Epithelial cell of proximal tubule (primary cell): ENCODE measurements at regions not wholly inside any gene's neighbourhood (a gene's known extent, or its start where the extent isn't known, plus 50 kb on each side); places are given as distances from the start of the nearest gene placed in this dataset.

Experiments
- DNase-seq: peaks from one replicate; pipeline ENCODE4 v3.0.0-alpha.2; 2011; ENCODE audit warnings: low read depth
- H3K4me3 ChIP-seq: 2 replicates; pipeline ENCODE4 v1.5.1; 2011; ENCODE audit warnings: low read depth, mild to moderate bottlenecking, low read length
- CTCF ChIP-seq: conservative IDR thresholded peaks from 2 replicates; pipeline ENCODE4 v1.5.1; 2012; ENCODE audit warnings: low read depth, mild to moderate bottlenecking, low read length

DNA sequence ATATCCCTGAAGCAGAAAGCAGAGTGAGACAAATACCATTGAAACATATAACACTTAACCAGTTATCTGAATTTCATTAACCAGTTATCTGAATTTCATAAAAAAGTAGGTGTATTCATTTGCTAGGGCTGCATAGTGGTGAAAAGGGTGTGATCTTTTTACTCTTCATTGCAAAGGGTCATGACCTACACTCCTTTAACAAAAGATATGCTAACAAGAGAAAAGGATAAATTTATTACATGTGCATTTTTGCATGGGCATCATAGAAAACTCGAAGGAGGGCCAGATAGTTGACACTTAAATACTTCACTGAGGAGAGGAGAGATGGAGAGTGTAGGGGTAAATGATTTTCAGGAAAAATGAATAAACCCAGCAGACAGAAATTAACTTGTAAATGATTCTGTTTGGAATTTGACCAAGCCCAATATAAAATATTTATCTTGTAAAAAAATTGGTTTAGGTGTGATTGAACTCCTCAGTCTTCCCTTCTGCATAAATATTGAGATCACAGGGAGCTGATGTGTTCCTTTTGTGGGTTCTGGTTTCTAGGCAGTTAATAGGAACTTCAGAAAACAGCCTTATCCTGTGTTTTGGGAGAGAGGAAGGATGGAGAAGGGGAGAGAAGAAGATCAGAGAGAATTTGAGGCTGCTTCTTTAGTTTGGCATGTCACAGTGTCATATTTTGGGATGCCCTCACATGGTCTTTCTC lies 372.5 kb upstream of the SYT4 start:
- TF ChIP-seq CTCF = no peak
- H3K4me3 ChIP-seq = no peak overlapping the region
- no peak for DNase-seq

DNA sequence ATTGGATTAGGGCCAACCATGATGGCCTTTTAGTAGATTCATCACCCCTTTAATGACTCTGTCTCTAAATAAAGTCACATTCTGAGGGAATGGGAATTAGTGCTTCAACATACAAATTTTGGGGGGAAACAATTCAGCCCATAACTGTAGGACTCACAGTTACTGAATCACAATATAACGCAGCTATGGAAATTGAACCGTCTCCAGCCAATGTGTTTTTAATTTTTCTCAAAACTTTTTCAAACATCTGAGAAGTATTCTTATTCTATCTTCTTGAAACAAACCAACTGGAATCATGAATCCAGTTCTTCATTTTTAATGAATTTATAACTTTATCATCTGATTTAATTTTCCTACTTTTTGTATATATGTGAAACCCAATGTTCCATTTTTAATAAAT lies 373.1 kb upstream of the SYT4 start:
- no peak for DNase-seq
- TF ChIP-seq CTCF = no peak
- no peak overlapping the region for H3K4me3 ChIP-seq

DNA sequence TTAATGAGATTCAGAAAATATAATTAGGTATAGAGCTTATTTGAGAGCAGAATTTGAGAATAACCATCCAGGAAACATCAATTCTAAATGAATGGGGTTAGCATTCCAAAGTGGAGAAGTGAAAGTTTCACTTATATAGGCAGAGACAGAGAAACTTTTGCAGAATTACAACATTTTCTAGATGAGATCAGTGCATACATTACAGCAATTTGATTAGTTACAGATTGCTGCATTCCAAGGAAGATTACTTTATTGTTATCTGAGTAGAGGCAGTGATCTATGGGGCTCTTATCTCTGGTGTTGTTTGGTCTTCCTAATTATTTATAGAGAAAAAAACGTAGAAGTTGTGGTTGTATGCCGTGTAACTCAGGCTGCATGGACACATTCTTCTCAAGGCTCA lies 373.8 kb upstream of the SYT4 start:
- H3K4me3 ChIP-seq = no peak overlapping the region
- no peak for DNase-seq
- no peak for TF ChIP-seq CTCF

- no peak for TF ChIP-seq CTCF
- no peak for DNase-seq
- H3K4me3 ChIP-seq = no peak overlapping the region
Measured at GRCh38 chr18:43656547-43656946, 379.3 kb upstream of the SYT4 start.

- TF ChIP-seq CTCF = peak; percentile 73
- peak; percentile 51 for DNase-seq
- no peak overlapping the region for H3K4me3 ChIP-seq
Measured at GRCh38 chr18:43661570-43661969, 384.3 kb upstream of the SYT4 start.

DNA sequence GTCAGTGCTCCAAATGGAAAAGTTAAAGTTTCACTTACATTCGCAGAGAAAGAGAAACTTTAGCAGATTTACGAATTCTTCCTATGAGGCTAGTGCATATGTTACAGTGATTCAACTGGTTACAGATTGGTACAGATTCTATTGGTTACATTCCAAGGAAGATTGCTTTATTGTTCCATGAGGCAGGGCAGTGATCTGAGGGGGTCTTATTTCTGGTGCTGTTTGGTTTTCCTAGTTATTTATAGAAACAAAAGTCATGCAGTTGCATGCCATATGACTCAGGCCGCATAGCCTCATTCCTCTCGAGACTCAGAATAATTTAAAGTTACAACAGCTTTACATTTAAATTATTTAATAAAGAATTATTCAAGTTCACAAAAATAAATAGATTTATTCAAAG lies 385.4 kb upstream of the SYT4 start:
- no peak overlapping the region for H3K4me3 ChIP-seq
- peak; percentile 52 for DNase-seq

More for the DNA sequence above, 385.4 kb upstream of the SYT4 start:
- no peak for TF ChIP-seq CTCF
